MM.1S (cell line): ENCODE measurements at regions not wholly inside any gene's neighbourhood (a gene's known extent, or its start where the extent isn't known, plus 50 kb on each side); places are given as distances from the start of the nearest gene placed in this dataset.

Experiments used
- DNase-seq: peaks from one replicate; pipeline ENCODE4 v3.0.0-alpha.2; 2015
- H2AFZ ChIP-seq: fragments of 300-600 bp; sonication (generic); 2 replicates; pipeline ENCODE4 v1.6.0; 2016; ENCODE audit warnings: antibody characterized with exemption, low read length
- H3F3A ChIP-seq: fragments of 300-600 bp; sonication (generic); 2 replicates; pipeline ENCODE4 v1.6.1; 2016; ENCODE audit warnings: mild to moderate bottlenecking, antibody characterized with exemption, low read length, moderate library complexity, mixed read lengths; ENCODE audit not compliant: insufficient read depth
- H3K27ac ChIP-seq: fragments of 300-600 bp; sonication (generic); 2 replicates; pipeline ENCODE4 v1.5.1; 2016; ENCODE audit warnings: mild to moderate bottlenecking, low read length
- H3K27me3 ChIP-seq: fragments of 300-600 bp; sonication (generic); replicated peaks from 2 replicates; pipeline ENCODE4 v1.6.0; 2016; ENCODE audit warnings: low read length; ENCODE audit not compliant: insufficient read depth
- H3K36me3 ChIP-seq: fragments of 300-600 bp; sonication (generic); replicated peaks from 2 replicates; pipeline ENCODE4 v1.6.1; 2016; ENCODE audit warnings: mild to moderate bottlenecking, low read length, mixed read lengths; ENCODE audit not compliant: insufficient read depth
- H3K4me1 ChIP-seq: fragments of 300-600 bp; sonication (generic); 2 replicates; pipeline ENCODE4 v1.6.1; 2016; ENCODE audit warnings: low read length, mixed read lengths
- H3K4me2 ChIP-seq: fragments of 300-600 bp; sonication (generic); 2 replicates; pipeline ENCODE4 v1.6.0; 2016; ENCODE audit warnings: low read depth, low read length
- H3K4me3 ChIP-seq: fragments of 300-600 bp; sonication (generic); 2 replicates; pipeline ENCODE4 v1.5.1; 2016; ENCODE audit warnings: low read length, mixed read lengths
- H3K79me2 ChIP-seq: fragments of 300-600 bp; sonication (generic); 2 replicates; pipeline ENCODE4 v1.6.1; 2016; ENCODE audit warnings: mixed run types, low read length, mixed read lengths
- H3K9ac ChIP-seq: fragments of 300-600 bp; sonication (generic); 2 replicates; pipeline ENCODE4 v1.6.1; 2016; ENCODE audit warnings: low read length, mixed read lengths
- H3K9me2 ChIP-seq: fragments of 300-600 bp; sonication (generic); replicated peaks from 2 replicates; pipeline ENCODE4 v1.6.1; 2016; ENCODE audit warnings: mild to moderate bottlenecking, low read length, mixed read lengths; ENCODE audit not compliant: insufficient read depth
- H3K9me3 ChIP-seq: fragments of 300-600 bp; sonication (generic); replicated peaks from 2 replicates; pipeline ENCODE4 v1.6.1; 2016; ENCODE audit warnings: mild to moderate bottlenecking, low read length, mixed read lengths; ENCODE audit not compliant: insufficient read depth
- H4K20me1 ChIP-seq: fragments of 300-600 bp; sonication (generic); 2 replicates; pipeline ENCODE4 v1.6.1; 2016; ENCODE audit warnings: mild to moderate bottlenecking, low read length, moderate library complexity, mixed read lengths; ENCODE audit not compliant: insufficient read depth
- EZH2 ChIP-seq: fragments of 300-600 bp; sonication (generic); optimal IDR thresholded peaks from 2 replicates; pipeline ENCODE3; 2017; ENCODE audit warnings: low read depth, mild to moderate bottlenecking, antibody characterized with exemption, low read length, mixed read lengths
- EZH2phosphoT487 ChIP-seq: fragments of 300-600 bp; sonication (generic); IDR thresholded peaks from 2 replicates; pipeline ENCODE4 v1.6.1; 2018; ENCODE audit warnings: antibody characterized with exemption, low read length
- TF ChIP-seq, protein P1 (sequence below): fragments of 300-600 bp; sonication (generic); IDR thresholded peaks from 2 replicates; pipeline ENCODE4 v1.5.1; 2016; ENCODE audit warnings: antibody characterized with exemption, low read length, mixed read lengths

DNA sequence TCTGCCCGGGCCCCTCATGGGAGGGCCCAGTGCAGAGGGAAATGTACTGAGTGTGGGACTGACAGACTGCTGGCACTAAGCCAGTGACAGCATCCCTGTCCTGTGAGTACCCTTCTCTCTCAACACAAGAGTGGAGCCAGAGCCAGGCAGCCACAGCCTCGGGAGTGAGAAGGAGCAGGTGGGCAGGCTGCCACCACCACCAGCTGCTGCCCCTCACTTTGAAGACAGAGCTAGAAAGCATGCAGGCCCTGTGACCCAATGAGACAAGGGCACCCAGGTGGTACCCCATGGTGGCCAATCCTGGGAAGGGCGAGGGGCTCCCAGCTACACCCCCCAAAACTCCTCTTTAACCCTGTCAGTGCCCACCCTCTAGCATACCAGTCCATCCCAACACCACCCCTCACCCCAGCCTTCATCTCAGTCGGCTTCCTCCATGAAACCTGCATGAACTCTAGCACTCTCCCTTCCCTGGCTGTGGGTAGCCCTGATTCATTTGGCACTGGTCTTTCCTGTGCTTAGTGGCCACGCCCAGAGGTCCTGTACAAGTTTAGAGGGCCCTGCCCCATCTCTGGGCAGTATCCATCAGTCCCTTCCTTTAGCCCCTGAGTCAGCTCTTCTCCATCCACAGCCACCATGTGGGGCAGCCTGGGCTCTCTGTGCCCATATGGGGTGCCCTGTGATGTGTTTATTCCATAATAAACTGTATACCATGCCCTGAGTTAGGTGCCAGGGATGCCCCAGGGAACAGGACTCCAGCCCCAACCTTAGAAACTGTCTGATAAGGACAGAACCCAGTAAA, 207.0 kb upstream of the ZMIZ1 start:
- Histone ChIP-seq H3K4me1 (no peaks in the 10 kb centered on the region), H3K36me3 (no peaks in the 10 kb centered on the region), H3K27ac (no peak overlapping the region), H3K9me3 (no peaks in the 10 kb centered on the region), H2AFZ (no peak overlapping the region), H3F3A (no peaks in the 10 kb centered on the region), H3K4me3 (no peak overlapping the region), H3K79me2 (no peaks in the 10 kb centered on the region), H3K4me2 (no peak overlapping the region), H3K9ac (no peak overlapping the region), H3K9me2 (no peaks in the 10 kb centered on the region), H4K20me1 (no peaks in the 10 kb centered on the region), H3K27me3 (no peaks in the 10 kb centered on the region)
- TF ChIP-seq EZH2phosphoT487 (no peak), EZH2 (no peak)
- TF ChIP-seq, protein P1, sequence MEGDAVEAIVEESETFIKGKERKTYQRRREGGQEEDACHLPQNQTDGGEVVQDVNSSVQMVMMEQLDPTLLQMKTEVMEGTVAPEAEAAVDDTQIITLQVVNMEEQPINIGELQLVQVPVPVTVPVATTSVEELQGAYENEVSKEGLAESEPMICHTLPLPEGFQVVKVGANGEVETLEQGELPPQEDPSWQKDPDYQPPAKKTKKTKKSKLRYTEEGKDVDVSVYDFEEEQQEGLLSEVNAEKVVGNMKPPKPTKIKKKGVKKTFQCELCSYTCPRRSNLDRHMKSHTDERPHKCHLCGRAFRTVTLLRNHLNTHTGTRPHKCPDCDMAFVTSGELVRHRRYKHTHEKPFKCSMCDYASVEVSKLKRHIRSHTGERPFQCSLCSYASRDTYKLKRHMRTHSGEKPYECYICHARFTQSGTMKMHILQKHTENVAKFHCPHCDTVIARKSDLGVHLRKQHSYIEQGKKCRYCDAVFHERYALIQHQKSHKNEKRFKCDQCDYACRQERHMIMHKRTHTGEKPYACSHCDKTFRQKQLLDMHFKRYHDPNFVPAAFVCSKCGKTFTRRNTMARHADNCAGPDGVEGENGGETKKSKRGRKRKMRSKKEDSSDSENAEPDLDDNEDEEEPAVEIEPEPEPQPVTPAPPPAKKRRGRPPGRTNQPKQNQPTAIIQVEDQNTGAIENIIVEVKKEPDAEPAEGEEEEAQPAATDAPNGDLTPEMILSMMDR = no peak
- DNase-seq = no peak

- Histone ChIP-seq H4K20me1 (no peaks in the 10 kb centered on the region), H3K9me2 (no peaks in the 10 kb centered on the region), H3K4me3 (no peak overlapping the region), H3K27me3 (no peaks in the 10 kb centered on the region), H3K9ac (no peak overlapping the region), H3K9me3 (no peaks in the 10 kb centered on the region), H3K27ac (no peak overlapping the region), H3K4me1 (no peaks in the 10 kb centered on the region), H3K79me2 (no peaks in the 10 kb centered on the region), H3K4me2 (no peak overlapping the region), H3K36me3 (no peaks in the 10 kb centered on the region), H3F3A (no peaks in the 10 kb centered on the region), H2AFZ (no peak overlapping the region)
- no peak for DNase-seq
- TF ChIP-seq EZH2 (no peak), EZH2phosphoT487 (no peak)
- TF ChIP-seq, protein P1 = no peak
Observed at GRCh38 chr10:78862328-78862640, 206.5 kb upstream of the ZMIZ1 start.

- no peak for DNase-seq
- Histone ChIP-seq H3K27ac (no peak overlapping the region), H2AFZ (no peak overlapping the region), H3F3A (no peaks in the 10 kb centered on the region), H4K20me1 (no peaks in the 10 kb centered on the region), H3K36me3 (no peaks in the 10 kb centered on the region), H3K79me2 (no peaks in the 10 kb centered on the region), H3K9me2 (no peaks in the 10 kb centered on the region), H3K9ac (no peak overlapping the region), H3K4me1 (no peaks in the 10 kb centered on the region), H3K4me3 (no peak overlapping the region), H3K27me3 (no peaks in the 10 kb centered on the region), H3K4me2 (no peak overlapping the region), H3K9me3 (no peaks in the 10 kb centered on the region)
- TF ChIP-seq EZH2 = no peak
Observed at GRCh38 chr10:78863140-78863905, 205.4 kb upstream of the ZMIZ1 start.

DNA sequence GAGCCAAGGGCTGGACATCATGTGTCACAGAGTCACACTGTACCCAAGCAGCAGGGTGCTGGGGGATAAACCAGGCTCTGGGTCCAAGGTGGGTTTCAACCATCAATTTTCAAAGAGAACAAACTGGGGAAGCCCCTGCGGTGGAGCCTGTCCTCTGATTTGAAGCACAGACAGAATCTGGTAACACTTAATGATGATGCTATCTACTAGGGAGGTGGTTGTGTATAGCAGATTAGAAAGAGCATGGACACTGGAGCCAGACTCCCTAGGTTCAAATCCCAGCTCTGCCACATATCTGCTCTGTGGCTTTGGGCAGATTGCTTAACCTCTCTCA, 204.9 kb upstream of the ZMIZ1 start:
- no peaks in the 10 kb centered on the region for H3K27me3 ChIP-seq
- no peaks in the 10 kb centered on the region for H3K36me3 ChIP-seq
- no peaks in the 10 kb centered on the region for H4K20me1 ChIP-seq
- TF ChIP-seq, protein P1 = no peak
- TF ChIP-seq EZH2 (no peak), EZH2phosphoT487 (no peak)
- H3K4me2 ChIP-seq = no peak overlapping the region
- no peak overlapping the region for H3K9ac ChIP-seq
- DNase-seq = no peak
- H3K79me2 ChIP-seq = no peaks in the 10 kb centered on the region
- no peaks in the 10 kb centered on the region for H3K9me2 ChIP-seq
- no peak overlapping the region for H2AFZ ChIP-seq
- H3F3A ChIP-seq = no peaks in the 10 kb centered on the region
- no peak overlapping the region for H3K27ac ChIP-seq
- no peaks in the 10 kb centered on the region for H3K9me3 ChIP-seq
- H3K4me3 ChIP-seq = no peak overlapping the region
- H3K4me1 ChIP-seq = no peaks in the 10 kb centered on the region
